ENCODE measurements at regions not wholly inside any gene's neighbourhood (a gene's known extent, or its start where the extent isn't known, plus 50 kb on each side); places are given as distances from the start of the nearest gene placed in this dataset.

GRCh38 chr17:79196913-79197312 is 122.3 kb downstream of the ENGASE start:
- no peak overlapping the region for H2AFZ ChIP-seq (ENCODE audit: low read depth, low read length, severe bottlenecking)
- no peaks in the 10 kb centered on the region for H3K9me3 ChIP-seq (ENCODE audit: insufficient read depth, low read length)
- H3K27me3 ChIP-seq (ENCODE audit: low read length) = no peaks in the 10 kb centered on the region
- H3K4me2 ChIP-seq (ENCODE audit: low read depth, low read length, poor library complexity, severe bottlenecking) = no peak overlapping the region
- TF ChIP-seq CTCF (IDR thresholded peaks at IDR 0.05; ENCODE audit: insufficient read depth, low read length, poor library complexity, severe bottlenecking) (no peak), EZH2phosphoT487 (conservative IDR thresholded peaks at IDR 0.05; ENCODE audit: low read length) (no peak)
- H3K4me3 ChIP-seq (ENCODE audit: insufficient read depth, low read length, poor library complexity, severe bottlenecking) = no peak overlapping the region
- no peaks in the 10 kb centered on the region for H3F3A ChIP-seq (ENCODE audit: insufficient read depth)
- no peaks in the 10 kb centered on the region for H4K20me1 ChIP-seq (ENCODE audit: low read depth, low read length)
- H3K79me2 ChIP-seq (ENCODE audit: insufficient read depth, low read length) = no peaks in the 10 kb centered on the region
- no peaks in the 10 kb centered on the region for H3K36me3 ChIP-seq (ENCODE audit: low read length)
- no peaks in the 10 kb centered on the region for H3K9me2 ChIP-seq (replicated peaks; ENCODE audit: insufficient read depth, low read length)
- no peak overlapping the region for H3K9ac ChIP-seq (ENCODE audit: low read length)
- H3K27ac ChIP-seq (ENCODE audit: low read depth, low read length) = no peak overlapping the region

- Histone ChIP-seq H3K36me3 (ENCODE audit: low read length) (no peaks in the 10 kb centered on the region), H3K27ac (ENCODE audit: low read depth, low read length) (no peak overlapping the region), H3K9ac (ENCODE audit: low read length) (no peak overlapping the region), H3K9me2 (replicated peaks; ENCODE audit: insufficient read depth, low read length) (no peaks in the 10 kb centered on the region), H3K4me2 (ENCODE audit: low read depth, low read length, poor library complexity, severe bottlenecking) (no peak overlapping the region), H3K4me3 (ENCODE audit: insufficient read depth, low read length, poor library complexity, severe bottlenecking) (no peak overlapping the region), H3K9me3 (ENCODE audit: insufficient read depth, low read length) (no peaks in the 10 kb centered on the region), H4K20me1 (ENCODE audit: low read depth, low read length) (no peaks in the 10 kb centered on the region), H3K79me2 (ENCODE audit: insufficient read depth, low read length) (no peaks in the 10 kb centered on the region), H2AFZ (ENCODE audit: low read depth, low read length, severe bottlenecking) (no peak overlapping the region), H3K27me3 (ENCODE audit: low read length) (no peaks in the 10 kb centered on the region), H3F3A (ENCODE audit: insufficient read depth) (no peaks in the 10 kb centered on the region)
- TF ChIP-seq CTCF (IDR thresholded peaks at IDR 0.05; ENCODE audit: insufficient read depth, low read length, poor library complexity, severe bottlenecking) (no peak), EZH2phosphoT487 (conservative IDR thresholded peaks at IDR 0.05; ENCODE audit: low read length) (no peak)
These were observed 118.1 kb downstream of the ENGASE start for GRCh38 chr17:79192503-79193351.

- TF ChIP-seq CTCF (IDR thresholded peaks at IDR 0.05; ENCODE audit: insufficient read depth, low read length, poor library complexity, severe bottlenecking) = no peak
- no peak for TF ChIP-seq EZH2phosphoT487 (conservative IDR thresholded peaks at IDR 0.05; ENCODE audit: low read length)
- H3K36me3 ChIP-seq (ENCODE audit: low read length) = no peaks in the 10 kb centered on the region
- H3K9me2 ChIP-seq (replicated peaks; ENCODE audit: insufficient read depth, low read length) = no peaks in the 10 kb centered on the region
- no peaks in the 10 kb centered on the region for H4K20me1 ChIP-seq (ENCODE audit: low read depth, low read length)
- no peak overlapping the region for H2AFZ ChIP-seq (ENCODE audit: low read depth, low read length, severe bottlenecking)
- no peaks in the 10 kb centered on the region for H3K9me3 ChIP-seq (ENCODE audit: insufficient read depth, low read length)
- H3K27ac ChIP-seq (ENCODE audit: low read depth, low read length) = no peak overlapping the region
- H3K27me3 ChIP-seq (ENCODE audit: low read length) = no peaks in the 10 kb centered on the region
- no peaks in the 10 kb centered on the region for H3K79me2 ChIP-seq (ENCODE audit: insufficient read depth, low read length)
- no peak overlapping the region for H3K9ac ChIP-seq (ENCODE audit: low read length)
- H3K4me3 ChIP-seq (ENCODE audit: insufficient read depth, low read length, poor library complexity, severe bottlenecking) = no peak overlapping the region
- H3F3A ChIP-seq (ENCODE audit: insufficient read depth) = no peaks in the 10 kb centered on the region
- no peak overlapping the region for H3K4me2 ChIP-seq (ENCODE audit: low read depth, low read length, poor library complexity, severe bottlenecking)
These were observed 116.8 kb downstream of the ENGASE start for GRCh38 chr17:79191270-79191934.

All from SU-DHL-6 (cell line).